ENCODE measurements at regions not wholly inside any gene's neighbourhood (a gene's known extent, or its start where the extent isn't known, plus 50 kb on each side); places are given as distances from the start of the nearest gene placed in this dataset.

GRCh38 chr10:29790207-29790606 is 155.4 kb upstream of the SVIL start:
- H3K9me3 ChIP-seq (ENCODE audit: control insufficient read depth in 4 of 4, low read length in 3 of 4), result no peaks in the 10 kb centered on the region
- no peaks in the 10 kb centered on the region for H3K36me3 ChIP-seq (ENCODE audit: control insufficient read depth in 4 of 4, insufficient read depth in 3 of 4, low read depth in 1 of 4, low read length in 3 of 4)
- H3K9ac ChIP-seq (ENCODE audit: low read depth in 1 of 2, low read length in 2 of 2), result no peak overlapping the region
- no peaks in the 10 kb centered on the region for H3K27me3 ChIP-seq (ENCODE audit: control insufficient read depth in 4 of 4, insufficient read depth in 4 of 4, low read length in 3 of 4)
- no peak for DNase-seq (ENCODE audit: low spot score)
- H3K4me3 ChIP-seq (ENCODE audit: low read depth in 1 of 3, low read length in 3 of 3), result no peak overlapping the region
- no peak overlapping the region for H3K27ac ChIP-seq (ENCODE audit: low read depth in 1 of 2, low read length in 2 of 2)
- 54% methylated on average over 2 of the region's 2 CpGs for WGBS
- TF ChIP-seq HNF4A (conservative IDR thresholded peaks at IDR 0.05) (no peak), ATF3 (IDR thresholded peaks at IDR 0.05) (no peak), TAF1 (conservative IDR thresholded peaks at IDR 0.05) (no peak), JUND (IDR thresholded peaks at IDR 0.05) (no peak), HNF4G (IDR thresholded peaks at IDR 0.05) (no peak), EGR1 (IDR thresholded peaks at IDR 0.05; ENCODE audit: low read depth in 2 of 2) (no peak), RAD21 (IDR thresholded peaks at IDR 0.05) (no peak), CTCF (IDR thresholded peaks at IDR 0.05; ENCODE audit: low read depth, low read length, missing input control) (no peak), REST (IDR thresholded peaks at IDR 0.05) (no peak), FOXA1 (IDR thresholded peaks at IDR 0.05) (no peak), YY1 (IDR thresholded peaks at IDR 0.05) (no peak), RXRA (IDR thresholded peaks at IDR 0.05) (no peak), FOXA2 (IDR thresholded peaks at IDR 0.05) (no peak), MAX (IDR thresholded peaks at IDR 0.05) (no peak), GABPA (IDR thresholded peaks at IDR 0.05 in 1 of 2, conservative IDR thresholded peaks at IDR 0.05 in 1 of 2) (no peak), NR2F2 (IDR thresholded peaks at IDR 0.05) (no peak)
- H3K4me1 ChIP-seq (ENCODE audit: control insufficient read depth in 4 of 4, insufficient read depth in 4 of 4, low read length in 3 of 4), result no peaks in the 10 kb centered on the region

- Histone ChIP-seq H3K4me1 (ENCODE audit: control insufficient read depth in 4 of 4, insufficient read depth in 4 of 4, low read length in 3 of 4) (no peaks in the 10 kb centered on the region), H3K36me3 (ENCODE audit: control insufficient read depth in 4 of 4, insufficient read depth in 3 of 4, low read depth in 1 of 4, low read length in 3 of 4) (no peaks in the 10 kb centered on the region), H3K9me3 (ENCODE audit: control insufficient read depth in 4 of 4, low read length in 3 of 4) (no peaks in the 10 kb centered on the region), H3K27ac (ENCODE audit: low read depth in 1 of 2, low read length in 2 of 2) (no peak overlapping the region), H3K27me3 (ENCODE audit: control insufficient read depth in 4 of 4, insufficient read depth in 4 of 4, low read length in 3 of 4) (no peaks in the 10 kb centered on the region), H3K9ac (ENCODE audit: low read depth in 1 of 2, low read length in 2 of 2) (no peak overlapping the region), H3K4me3 (ENCODE audit: low read depth in 1 of 3, low read length in 3 of 3) (no peak overlapping the region)
- WGBS, result 57% methylated on average over 1 of the region's 1 CpG
- DNase-seq (ENCODE audit: low spot score), result no peak
- no peak for TF ChIP-seq HNF4A (conservative IDR thresholded peaks at IDR 0.05)
- TF ChIP-seq JUND (IDR thresholded peaks at IDR 0.05), result no peak
- no peak for TF ChIP-seq SP1 (IDR thresholded peaks at IDR 0.05)
- TF ChIP-seq TAF1 (conservative IDR thresholded peaks at IDR 0.05), result no peak
- TF ChIP-seq MAX (IDR thresholded peaks at IDR 0.05), result no peak
- TF ChIP-seq RXRA (IDR thresholded peaks at IDR 0.05), result no peak
- no peak for TF ChIP-seq HNF4G (IDR thresholded peaks at IDR 0.05)
- TF ChIP-seq FOXA1 (IDR thresholded peaks at IDR 0.05), result no peak
- no peak for TF ChIP-seq EGR1 (IDR thresholded peaks at IDR 0.05; ENCODE audit: low read depth in 2 of 2)
- TF ChIP-seq RAD21 (IDR thresholded peaks at IDR 0.05), result no peak
- no peak for TF ChIP-seq FOXA2 (IDR thresholded peaks at IDR 0.05)
These were observed 153.3 kb upstream of the SVIL start for GRCh38 chr10:29788113-29788512.
